ENCODE measurements at regions not wholly inside any gene's neighbourhood (a gene's known extent, or its start where the extent isn't known, plus 50 kb on each side); places are given as distances from the start of the nearest gene placed in this dataset.

DNA sequence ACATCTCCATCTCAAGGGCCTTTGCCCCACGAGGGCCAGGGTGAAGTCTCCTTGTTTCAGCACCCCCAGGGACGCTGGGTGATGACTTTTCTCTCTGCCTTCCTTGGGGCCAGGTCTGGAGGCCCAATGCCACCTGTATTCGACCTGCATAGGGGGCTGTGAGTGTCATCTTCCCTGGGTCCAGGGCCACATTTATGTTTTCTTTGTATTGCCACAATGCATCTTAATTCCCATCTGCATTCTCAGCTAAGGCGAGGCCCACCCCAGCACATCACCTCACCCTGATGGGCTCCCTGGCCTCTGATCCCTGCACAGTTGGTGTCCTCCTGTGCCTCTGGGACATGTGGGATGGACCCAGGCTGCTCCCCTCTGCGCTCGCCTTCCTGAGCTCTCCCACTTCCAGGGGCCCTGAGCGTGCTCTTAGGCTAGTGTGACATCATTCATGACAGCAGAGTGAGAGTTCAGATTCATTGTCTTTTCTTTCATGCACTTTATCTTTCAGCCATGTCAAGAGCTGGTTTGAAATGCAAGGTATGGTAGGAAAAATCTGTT, 122.0 kb upstream of the COPS8 start:
- Histone ChIP-seq H3K36me3 (ENCODE audit: low read depth) (no peaks in the 10 kb centered on the region), H3K4me3 (no peak overlapping the region), H3K4me1 (ENCODE audit: low read depth) (peaks cover 9% of the 10 kb centered on the region), H3K9me3 (no peaks in the 10 kb centered on the region)
- DNase-seq (no peak), ATAC-seq (no peak)
- TF ChIP-seq CTCF (IDR thresholded peaks at IDR 0.05) = no peak
- intact Hi-C loops (cut with DNase I, micrococcal nuclease) = no loop called here

DNA sequence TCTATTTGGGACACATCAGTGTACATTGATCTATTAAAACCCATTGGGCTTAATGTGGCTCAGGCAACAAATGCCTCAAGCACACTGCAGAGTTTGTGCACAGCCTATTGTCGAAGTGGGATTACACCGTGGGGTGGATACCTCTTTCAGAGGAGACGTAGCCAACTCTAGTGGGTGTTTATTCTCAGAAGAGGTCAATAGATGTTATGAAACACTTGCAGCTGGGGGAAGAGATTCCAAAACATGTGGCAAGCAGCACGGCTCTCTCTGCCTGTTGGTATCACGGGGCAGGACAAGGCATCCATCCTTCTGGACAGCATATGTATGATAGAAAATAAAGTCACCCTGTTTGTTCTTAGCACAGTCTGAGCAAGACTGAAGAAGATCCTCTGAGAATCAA, 121.4 kb upstream of the COPS8 start:
- H3K9me3 ChIP-seq = no peaks in the 10 kb centered on the region
- TF ChIP-seq CTCF (IDR thresholded peaks at IDR 0.05) = no peak
- peaks cover 9% of the 10 kb centered on the region for H3K4me1 ChIP-seq (ENCODE audit: low read depth)
- intact Hi-C loops (cut with DNase I, micrococcal nuclease) = no loop called here
- ATAC-seq = no peak
- H3K4me3 ChIP-seq = no peak overlapping the region
- DNase-seq = no peak
- no peaks in the 10 kb centered on the region for H3K36me3 ChIP-seq (ENCODE audit: low read depth)

DNA sequence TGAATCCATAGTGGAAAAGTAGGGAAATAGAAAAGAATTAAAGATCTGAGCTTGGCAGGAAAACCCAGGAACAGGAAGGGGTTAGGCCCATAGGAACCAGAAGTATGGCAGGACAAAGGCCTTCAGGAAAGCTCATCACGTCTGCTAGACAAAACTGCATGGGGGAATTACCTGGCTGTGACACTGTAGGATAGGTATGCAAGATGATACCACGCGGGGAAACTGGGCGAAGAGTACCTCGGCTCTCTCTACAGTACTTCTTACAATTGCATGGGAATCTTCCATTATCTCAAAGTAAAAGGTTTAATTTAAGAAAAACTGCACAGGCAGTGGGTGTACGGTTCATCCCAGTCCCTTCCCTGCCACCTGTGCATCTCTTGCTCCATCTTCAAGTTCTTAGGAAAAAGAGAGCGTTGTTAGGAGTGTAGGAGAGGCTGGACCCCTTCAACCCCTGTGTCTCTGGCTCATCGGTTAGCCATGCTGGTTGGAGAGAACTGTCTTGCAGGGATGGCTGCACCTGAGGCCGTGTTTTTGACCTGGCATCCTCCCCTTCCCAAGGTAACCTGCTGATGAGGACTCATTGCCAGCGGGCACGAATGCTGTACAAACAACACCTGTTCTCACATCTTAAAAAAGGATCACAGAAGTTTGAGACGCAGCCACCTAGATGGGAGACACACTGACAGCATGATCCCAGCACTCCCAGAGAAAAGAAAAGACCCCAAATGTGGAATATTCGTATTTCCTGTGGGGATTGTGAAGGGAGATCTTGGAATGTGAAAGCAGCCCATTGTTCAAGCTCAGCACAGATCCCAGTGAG, 120.5 kb upstream of the COPS8 start:
- intact Hi-C loops (cut with DNase I, micrococcal nuclease) = no loop called here
- DNase-seq (no peak), ATAC-seq (no peak)
- H3K4me3 ChIP-seq = no peak overlapping the region
- H3K4me1 ChIP-seq (ENCODE audit: low read depth) = peaks cover 9% of the 10 kb centered on the region
- no peaks in the 10 kb centered on the region for H3K9me3 ChIP-seq
- no peaks in the 10 kb centered on the region for H3K36me3 ChIP-seq (ENCODE audit: low read depth)
- no peak for TF ChIP-seq CTCF (IDR thresholded peaks at IDR 0.05)

- Histone ChIP-seq H3K9me3 (no peaks in the 10 kb centered on the region), H3K4me3 (no peak overlapping the region), H3K36me3 (ENCODE audit: low read depth) (no peaks in the 10 kb centered on the region), H3K4me1 (ENCODE audit: low read depth) (peaks cover 9% of the 10 kb centered on the region)
- no peak for TF ChIP-seq CTCF (IDR thresholded peaks at IDR 0.05)
- DNase-seq (no peak), ATAC-seq (no peak)
- intact Hi-C loops (cut with DNase I, micrococcal nuclease) = no loop called here
Measured at GRCh38 chr2:236965841-236966096, 119.9 kb upstream of the COPS8 start.

- H3K9me3 ChIP-seq = no peaks in the 10 kb centered on the region
- ATAC-seq (no peak), DNase-seq (no peak)
- H3K4me1 ChIP-seq (ENCODE audit: low read depth) = peaks cover 9% of the 10 kb centered on the region
- H3K4me3 ChIP-seq = no peak overlapping the region
- intact Hi-C loops (cut with DNase I, micrococcal nuclease) = no loop called here
- no peaks in the 10 kb centered on the region for H3K36me3 ChIP-seq (ENCODE audit: low read depth)
- no peak for TF ChIP-seq CTCF (IDR thresholded peaks at IDR 0.05)
Measured at GRCh38 chr2:236967499-236967783, 118.2 kb upstream of the COPS8 start.

Data from mucosa of descending colon (tissue), 3 donors.